ENCODE measurements at regions not wholly inside any gene's neighbourhood (a gene's known extent, or its start where the extent isn't known, plus 50 kb on each side); places are given as distances from the start of the nearest gene placed in this dataset.
"Not testable (repeated sequence)": the region's sequence is repeated elsewhere in the genome, so short reads cannot be mapped to it uniquely, and the experiment has no call there.

DNA sequence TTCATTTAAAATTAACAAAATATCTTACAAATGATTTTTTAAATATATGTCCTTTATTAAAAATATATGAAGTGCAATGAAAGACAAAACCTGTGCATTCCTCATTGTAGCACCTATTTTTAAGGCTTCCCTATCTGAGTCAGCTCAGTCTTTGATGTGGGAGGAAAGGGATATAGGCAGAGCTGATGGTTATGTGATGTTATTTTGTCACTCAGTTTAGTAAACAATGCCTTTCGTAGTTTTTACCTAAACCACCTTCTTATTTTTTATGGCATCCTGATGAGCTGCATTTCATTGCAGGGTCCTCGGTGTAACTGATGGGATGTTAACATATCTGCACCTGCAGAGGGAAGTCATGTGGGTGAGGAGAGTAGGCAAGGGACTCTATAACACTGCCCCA is 58.9 kb upstream of the FRMD6 start:
- DNase-seq, result no peak

DNA sequence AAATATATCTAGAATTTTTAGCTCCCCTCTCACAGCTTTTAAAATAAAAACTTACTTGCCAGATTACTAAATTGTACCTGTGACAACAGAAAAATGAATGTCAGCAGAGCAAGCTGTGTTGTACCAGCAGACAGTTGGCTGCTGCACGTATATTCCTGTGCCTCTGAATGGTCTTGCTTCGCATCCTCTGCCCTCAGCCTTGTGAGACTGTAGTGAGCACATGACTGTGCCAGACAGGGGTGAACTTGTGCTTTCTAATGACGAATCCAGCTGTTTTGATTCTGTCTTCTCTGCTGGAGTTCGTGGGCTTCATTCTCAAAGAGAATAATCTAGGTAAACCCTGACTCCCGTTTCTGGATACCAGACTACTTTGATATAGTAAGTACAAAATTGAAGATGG is 58.3 kb upstream of the FRMD6 start:
- DNase-seq, result no peak

DNA sequence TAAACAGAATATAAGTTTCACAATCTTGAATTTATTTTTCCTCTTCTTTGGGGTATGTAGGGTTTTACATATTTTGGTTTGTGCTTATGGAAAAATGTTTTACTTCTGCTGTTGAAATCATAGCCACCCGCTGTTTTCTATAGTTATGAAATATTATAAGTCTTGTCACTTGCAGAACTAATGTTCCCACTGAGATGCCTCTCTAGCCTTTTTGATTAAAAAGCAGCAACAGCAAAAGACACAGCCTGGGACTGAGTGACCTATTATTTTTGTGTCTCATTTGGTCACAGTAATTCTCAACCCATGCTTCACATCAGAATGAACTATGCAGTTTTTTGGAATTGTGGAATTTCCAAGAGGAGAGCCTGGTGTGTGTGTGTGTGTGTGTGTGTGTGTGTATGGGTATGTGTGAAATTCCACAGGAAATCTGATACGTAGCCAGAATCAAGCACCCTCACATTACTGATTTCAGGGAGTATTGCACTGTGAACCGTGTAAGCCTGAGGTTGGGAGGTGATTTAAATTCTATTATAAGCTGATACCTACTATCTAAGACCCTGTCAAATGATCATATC is 55.7 kb upstream of the FRMD6 start:
- no peak for DNase-seq

DNA sequence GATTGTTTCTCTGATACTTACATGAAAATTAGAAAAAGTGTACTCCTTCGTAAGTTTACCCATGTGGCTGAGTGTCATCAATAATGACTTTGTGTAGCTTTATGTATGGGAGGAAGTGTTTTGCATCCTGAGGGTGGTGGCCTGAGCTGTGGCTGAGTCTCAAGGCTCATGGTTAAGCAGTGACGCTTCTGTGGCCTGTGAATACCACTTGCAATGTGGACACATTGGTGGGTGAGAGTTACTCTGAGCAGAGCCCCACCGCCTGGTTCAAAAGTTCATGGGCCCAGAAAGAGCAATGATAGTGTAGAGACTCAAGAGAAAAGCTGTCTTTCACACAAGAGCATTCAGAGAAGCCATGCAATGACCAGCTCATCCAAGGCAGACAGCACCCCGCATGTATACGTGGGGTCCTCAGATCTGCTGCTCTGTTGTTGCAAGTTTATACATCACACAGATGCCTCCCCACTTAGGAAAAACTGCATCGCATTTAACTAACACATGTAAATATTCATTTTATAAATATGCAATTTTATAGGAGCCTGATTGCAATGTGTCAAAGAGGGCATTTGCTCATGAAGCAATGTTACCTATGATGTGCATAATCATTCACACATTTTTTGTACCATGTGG is 55.1 kb upstream of the FRMD6 start:
- no peak for DNase-seq

DNA sequence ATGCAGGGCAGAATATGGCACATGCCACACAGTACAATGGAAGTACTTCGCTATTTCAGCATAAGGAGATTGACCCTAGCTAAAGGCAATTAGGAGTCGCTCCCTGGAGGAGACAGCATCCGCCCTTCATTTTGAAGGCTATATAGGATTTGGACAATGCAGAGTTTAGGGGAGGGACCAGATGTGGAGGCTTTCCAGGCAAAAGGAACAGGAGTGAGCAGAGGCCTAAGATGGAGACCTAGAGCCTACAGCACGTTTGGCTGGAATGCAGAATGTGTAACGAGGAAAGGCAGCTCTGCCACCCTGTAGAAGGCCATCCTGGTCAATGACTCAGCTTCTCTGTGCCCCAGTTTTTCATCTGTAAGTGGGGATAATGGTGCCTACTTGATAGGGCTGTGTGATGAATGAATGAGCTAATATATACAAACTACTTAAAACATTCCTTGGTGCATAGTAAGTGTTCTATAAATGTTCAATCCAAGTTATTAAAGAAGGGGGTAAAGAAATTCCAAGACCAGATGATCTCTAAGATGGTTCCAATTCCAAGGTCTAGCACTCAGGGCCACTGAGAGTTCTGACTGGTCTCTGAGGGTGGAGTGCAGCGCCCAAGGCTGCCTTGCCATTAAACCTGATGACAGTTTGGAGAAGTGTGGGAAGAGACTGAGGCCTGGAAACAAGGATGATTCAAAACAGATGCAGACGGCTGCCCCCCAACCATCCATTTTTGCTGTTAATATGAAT is 54.3 kb upstream of the FRMD6 start:
- no peak for DNase-seq

DNA sequence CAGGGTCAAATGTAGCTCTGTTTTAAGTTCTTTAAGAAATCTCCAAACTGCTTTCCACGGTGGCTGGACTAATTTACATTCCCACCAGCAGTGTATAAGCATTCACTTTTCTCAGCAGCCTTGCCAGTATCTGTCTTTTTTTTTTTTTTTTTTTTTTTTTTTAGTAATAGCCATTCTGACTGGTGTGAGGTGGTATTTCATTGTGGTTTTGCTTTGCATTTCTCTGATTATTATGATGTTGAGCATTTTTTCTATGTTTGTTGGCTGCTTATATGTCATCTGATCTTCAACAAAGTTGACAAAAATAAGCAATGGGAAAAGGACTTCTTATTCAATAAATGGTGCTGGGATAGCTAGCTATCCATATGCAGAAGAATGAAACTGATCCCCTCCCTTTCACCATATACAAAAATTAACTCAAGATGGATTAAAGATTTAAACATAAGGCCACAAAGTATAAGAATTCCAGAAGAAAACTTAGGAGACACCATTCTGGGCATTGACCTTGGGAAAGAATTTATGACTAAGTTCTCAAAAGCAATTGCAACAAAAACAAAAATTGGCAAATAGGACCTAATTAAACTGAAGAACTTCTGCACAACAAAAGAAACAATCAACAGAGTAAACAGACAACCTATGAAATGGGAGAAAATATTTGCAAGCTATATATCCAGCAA is 52.6 kb upstream of the FRMD6 start:
- DNase-seq, result not testable (repeated sequence)

DNA sequence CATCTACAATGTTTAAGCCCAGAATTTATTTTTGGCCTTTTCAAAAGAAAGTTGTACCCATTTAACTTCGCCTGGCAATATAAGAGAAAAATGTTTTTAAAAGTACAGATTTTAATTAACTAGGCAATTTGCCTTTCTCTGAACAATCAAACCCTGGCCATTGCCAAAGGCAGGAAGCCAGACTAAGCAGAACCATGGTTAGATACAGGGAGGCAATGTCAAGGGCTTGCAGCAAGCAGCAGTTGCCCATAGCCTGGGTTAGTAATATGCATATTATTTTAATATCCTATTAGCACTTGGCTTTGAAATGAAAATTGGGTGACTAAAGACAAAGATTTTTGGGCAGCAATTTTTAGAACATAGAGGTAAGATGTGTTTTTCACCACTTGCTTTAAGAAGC is 51.1 kb upstream of the FRMD6 start:
- DNase-seq, result no peak
